Epithelial cell of prostate (primary cell): ENCODE measurements at regions not wholly inside any gene's neighbourhood (a gene's known extent, or its start where the extent isn't known, plus 50 kb on each side); places are given as distances from the start of the nearest gene placed in this dataset.
"Not testable (repeated sequence)": the region's sequence is repeated elsewhere in the genome, so short reads cannot be mapped to it uniquely, and the experiment has no call there.

Experiments used
- DNase-seq: peaks from one replicate; pipeline ENCODE4 v3.0.0-alpha.2; 2011; ENCODE audit warnings: low read depth, low spot score
- H3K27ac ChIP-seq: fragments of 450-650 bp; 2 replicates; pipeline ENCODE4 v1.5.1; 2017; ENCODE audit warnings: mild to moderate bottlenecking

DNA sequence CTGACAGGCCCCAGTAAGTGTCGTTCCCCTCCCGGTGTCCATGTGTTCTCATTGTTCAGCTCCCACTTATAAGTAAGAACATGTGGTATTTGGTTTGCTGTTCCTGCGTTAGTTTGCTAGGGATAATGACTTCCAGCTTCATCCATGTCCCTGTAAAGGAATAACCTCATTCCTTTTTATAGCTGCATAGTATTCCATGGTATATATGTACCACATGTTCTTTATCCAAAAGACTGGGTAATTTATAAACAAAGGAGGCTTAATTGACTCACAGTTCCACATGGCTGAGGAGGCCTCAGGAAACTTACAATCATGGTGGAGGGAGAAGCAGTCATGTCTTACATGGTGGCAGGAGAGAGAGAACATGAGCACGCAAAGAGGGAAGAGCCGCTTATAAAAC, 79.6 kb upstream of the CACUL1 start:
- H3K27ac ChIP-seq: not testable (repeated sequence)

DNA sequence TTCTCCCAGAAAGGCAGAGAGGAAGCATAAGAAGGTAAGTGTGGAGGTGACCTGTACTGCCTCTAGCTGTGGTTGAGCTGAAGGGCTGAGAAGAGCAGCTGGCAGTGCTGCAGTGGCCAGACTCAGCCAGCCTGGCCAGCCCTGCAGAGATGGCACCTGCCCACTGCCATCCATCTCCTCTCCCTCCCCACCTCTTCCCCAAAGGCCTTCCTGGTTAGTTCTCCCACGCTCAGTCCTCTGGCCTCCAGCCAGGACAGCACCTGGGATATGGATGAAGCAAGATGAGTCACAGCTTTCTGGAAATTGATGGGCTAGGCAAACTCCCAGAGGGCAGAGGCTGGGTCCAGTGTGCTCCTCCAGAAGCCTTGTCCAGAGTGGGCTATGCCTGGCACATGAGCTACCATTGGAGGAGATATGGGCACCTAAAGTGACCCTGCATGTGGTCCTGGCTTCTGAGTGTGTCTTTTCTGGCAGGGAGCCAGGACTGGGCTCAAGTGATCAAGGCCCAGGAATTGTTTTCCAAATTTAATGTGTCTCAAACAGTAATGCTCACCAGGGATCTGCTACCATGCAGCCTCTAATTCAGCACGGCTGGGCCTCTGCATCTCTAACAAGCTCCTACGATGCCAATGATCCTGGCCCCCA, 81.0 kb upstream of the CACUL1 start:
- peak; percentile 76 for DNase-seq
- H3K27ac ChIP-seq: no peak overlapping the region

More for the DNA sequence above, 79.6 kb upstream of the CACUL1 start:
- not testable (repeated sequence) for DNase-seq

DNA sequence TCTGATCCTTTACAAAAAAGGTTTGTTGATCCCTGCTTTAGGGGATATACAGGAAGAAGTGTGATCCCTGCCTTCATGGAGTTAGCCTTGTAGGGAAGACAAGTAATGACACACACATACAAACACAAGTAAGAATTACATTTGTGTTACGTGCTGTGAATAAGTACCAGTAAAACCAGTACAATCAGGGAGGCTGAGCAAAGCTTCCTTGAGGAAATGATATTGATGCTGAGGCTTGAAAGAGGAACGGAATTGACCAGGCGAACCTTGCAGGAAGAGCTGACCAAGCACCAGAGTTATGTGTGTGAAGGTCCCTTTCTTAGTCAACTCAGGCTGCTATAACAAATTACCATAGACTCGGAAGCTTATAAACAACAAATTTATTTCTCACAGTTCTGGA, 83.6 kb upstream of the CACUL1 start:
- H3K27ac ChIP-seq: peak overlapping the region; percentile 14

DNA sequence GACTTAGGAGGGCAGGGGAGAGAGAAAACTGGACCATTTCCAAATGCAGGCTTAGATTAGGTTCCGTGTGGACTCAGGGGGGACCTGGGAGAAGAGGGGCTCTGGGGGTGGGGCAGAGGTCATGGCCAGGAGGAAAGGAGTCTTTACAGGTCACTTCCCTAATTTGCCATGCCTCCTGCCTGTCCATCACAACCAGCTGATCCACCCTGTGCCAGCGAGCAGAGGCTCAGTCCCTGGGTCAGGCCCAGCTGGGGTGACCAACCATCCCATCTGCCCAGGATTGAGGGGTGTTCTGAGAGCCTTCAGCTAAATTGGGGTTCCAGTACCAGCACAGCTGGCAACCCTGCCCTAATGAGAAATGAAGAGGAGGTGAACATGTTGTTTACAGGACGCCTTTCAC, 84.6 kb upstream of the CACUL1 start:
- H3K27ac ChIP-seq: peak overlapping the region; percentile 76
- DNase-seq: no peak

More for the DNA sequence above, 83.6 kb upstream of the CACUL1 start:
- DNase-seq: no peak

DNA sequence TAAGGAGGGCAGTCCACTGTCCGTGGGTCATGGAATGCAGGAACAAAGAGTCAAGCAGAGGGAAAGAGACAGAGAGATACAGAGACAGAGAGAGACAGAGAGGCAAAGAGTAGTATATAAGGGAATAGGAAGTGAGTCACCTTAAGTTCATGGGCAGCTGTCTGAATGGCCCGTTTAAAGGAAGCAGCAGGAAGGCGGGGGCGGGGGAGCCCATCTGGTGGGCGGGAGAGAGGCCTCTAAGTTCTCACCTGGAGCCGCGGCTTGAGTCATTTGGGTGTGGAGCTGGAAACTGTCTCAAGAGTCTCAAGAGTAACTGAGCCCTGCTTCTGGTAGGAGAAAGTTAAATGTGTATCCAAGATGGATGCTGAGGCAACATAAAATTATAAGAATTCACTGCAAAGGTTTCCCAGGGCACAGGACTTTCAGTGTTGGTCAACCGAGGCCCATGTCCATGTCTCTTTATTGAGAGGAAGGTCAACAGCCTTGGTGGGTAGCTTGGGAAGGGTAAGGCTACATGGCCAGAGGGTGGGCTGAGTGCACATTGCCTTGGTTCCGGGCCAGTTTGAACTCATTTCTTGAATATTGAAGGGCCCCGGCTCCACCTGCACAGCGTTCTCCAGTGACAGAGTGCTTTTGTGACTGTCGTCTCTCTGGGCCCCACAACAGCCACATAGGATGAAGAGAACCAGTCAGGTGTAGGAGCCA, 85.5 kb upstream of the CACUL1 start:
- peak; percentile 88 for DNase-seq

DNA sequence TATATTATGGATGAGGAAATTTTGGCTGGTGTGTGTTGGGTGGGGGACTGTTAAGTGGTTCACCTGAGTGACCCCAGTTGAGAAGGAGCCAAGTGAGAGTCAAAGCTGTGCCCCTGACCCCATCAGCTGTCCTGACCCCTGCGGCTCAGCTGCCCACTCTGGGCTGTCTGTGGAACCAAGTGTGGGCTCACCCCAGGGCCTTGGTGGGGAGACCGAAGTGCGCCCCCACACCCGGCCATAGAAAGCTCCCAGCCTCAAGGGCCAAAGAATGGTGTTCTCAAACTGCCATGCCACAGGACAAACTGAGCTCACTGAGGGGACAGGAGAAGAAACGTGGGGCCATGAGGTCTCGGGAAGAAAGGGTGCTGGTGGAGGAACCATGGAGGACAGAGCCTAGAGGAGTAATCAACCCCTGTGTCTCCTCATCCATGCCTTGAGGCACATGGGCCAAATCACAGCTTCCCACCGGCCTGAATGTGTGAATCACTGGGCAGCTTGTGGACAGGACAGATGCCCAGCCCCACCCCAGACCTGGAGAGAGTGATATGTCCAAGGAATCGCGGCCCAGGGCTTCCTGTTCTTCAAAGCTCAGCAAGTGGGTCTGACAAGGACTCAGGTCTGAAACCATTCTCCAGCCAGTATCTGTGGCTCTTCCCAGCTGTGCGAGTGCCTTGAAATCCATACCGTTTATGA, 86.2 kb upstream of the CACUL1 start:
- no peak for DNase-seq
- peak overlapping the region; percentile 76 for H3K27ac ChIP-seq

More for the DNA sequence above, 85.5 kb upstream of the CACUL1 start:
- H3K27ac ChIP-seq: peak overlapping the region; percentile 76

DNA sequence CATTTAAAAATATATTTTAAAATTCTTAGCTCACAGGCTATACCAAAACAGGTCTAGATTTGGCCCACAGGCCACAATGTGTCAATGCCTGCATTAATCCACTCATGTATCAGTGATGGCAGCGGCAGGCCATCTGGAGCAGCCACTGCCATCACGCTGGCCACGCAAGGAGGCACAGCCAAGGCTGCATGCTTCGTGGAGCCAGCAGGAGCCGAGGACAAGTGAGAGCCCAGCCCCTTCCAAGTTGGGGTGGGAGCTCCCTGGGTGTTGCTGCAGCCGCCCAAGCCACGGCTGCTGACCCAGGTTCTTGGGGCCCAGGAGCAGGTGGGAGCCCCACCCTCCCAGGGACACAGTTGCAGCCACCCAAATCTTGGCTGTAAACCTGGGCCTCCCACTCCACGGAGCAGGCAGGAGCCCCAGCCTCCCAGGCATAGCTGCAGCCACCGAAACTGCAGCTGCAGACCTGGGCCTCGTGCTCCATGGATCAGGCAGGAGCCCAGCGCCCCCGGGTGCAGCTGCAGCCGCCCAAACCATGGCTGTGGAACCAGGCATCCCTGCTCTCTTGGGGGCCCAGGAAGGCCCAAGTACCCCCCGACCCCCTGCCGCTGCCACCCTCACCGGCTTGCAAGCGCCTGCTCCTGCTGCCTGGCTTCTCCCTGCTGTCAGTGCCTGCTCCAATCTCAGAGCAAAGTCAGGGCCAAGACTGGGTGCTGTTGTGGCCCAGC, 87.3 kb upstream of the CACUL1 start:
- DNase-seq: no peak

DNA sequence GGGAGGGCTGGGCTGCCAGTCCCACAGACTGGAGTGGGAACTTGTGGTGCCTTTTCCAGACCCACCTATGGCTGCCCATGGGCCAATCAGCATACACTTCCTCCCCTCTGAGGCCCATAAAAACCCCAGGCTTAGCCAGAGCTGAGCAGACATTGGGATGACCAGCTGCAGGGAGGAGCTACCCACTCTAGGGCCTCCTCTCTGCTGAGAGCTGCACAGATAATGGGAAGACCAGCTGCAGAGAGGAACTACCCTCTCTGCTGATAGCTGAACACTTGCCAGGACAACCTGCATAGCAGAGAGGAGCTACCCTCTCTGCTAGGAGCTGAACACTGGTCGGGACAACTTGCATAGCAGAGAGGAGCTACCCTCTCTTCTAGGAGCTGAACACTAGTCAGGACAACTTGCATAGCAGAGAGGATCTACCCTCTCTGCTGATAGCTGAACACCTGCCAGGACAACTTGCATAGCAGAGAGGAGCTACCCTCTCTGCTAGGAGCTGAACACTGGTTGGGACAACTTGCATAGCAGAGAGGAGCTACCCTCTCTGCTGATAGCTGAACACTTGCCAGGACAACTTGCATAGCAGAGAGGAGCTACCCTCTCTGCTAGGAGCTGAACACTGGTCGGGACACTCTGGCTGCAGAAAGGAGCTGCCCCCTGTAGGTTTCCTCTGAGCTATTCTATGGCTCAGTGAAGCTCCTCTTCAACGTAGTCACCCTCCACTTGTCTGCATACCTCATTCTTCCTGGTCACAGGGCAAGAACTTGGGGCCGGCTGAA, 88.3 kb upstream of the CACUL1 start:
- no peak for DNase-seq
- no peak overlapping the region for H3K27ac ChIP-seq

More for the DNA sequence above, 87.3 kb upstream of the CACUL1 start:
- H3K27ac ChIP-seq: no peak overlapping the region

DNA sequence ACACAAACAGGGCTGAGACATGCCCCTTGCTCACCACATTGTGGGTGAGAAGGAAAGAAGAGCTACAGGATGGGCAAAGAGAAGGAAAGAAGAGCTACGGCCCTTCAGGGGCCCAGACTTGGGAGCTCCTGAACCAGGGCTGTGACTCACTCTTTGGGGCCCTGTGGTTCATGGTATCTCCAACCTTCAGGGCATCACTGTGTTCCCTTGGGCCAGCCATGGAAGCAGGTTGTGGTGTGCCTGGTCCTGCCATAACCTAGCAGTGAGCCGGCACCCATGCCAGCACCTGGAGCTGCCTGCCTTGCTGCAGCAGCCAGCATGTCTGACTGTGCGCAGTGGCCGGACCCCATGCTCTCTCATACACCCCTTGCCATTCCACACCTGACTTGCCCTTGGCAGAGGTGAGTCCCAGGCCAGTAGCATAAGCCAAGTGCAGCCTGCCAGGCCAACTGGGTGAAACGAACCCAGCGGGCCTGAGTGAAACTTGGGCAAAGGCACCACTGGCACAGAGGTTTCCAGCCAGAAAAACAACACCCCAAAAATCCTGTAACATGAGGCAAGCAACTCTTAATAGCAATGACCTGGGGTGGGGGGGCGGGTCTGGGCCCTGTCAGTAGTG, 89.0 kb upstream of the CACUL1 start:
- no peak overlapping the region for H3K27ac ChIP-seq
- DNase-seq: no peak

DNA sequence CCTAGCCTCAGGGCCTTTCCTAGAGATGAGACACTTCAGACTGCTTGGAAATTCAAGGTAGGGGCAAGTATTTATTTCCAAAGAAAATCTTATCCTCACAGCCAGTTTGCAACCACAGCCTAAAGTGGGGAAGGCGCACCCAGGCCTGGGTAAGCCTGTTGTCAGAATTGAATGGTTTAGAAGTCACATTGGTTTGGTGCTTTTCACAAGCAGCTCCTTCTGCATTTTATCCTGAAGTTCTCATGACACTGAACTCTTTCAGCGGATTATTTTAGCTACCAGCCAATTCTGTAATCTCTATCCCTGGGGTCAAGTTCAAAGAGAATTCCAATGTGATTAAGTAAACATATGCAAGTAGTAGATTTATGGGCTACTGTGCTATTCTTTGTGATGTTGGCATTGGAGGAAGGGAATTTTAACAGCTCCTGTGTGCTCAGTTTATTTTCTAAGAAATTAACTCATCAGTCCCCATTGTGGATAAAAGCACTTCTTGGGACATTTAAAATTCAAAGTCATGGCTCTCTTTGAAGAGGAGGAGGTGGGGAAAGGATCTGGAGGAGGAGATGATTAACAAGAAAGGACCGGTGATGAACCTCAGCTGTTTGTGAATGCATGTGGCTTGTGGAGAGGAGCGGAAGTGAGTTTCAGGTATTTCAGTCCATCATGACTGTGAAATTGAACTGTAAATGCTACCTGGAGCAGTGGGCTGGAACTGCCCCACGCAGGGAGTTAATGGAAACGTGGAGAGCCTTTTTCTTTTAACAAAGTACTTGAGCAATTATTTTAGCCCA, 90.2 kb upstream of the CACUL1 start:
- peak overlapping the region; percentile 79 for H3K27ac ChIP-seq
- DNase-seq: no peak

DNA sequence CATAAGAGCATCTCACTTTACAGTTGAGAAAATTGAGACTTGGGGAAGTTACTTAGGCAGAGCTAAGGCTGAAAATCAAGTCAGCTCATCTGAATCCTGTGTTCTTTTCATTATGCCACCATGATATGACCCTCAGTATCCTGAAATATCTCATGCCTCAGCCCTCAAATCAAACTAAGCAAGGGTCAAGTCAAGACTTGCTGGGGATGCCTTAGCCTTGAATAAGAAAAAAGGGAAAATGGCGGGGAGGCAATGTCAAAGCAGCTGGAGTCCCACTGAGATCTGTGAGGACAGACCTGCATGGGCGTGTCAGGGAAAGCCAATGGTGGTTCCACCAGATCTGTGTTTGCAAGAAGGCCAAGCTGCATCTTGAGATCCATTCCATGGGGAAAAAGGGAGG, 91.0 kb upstream of the CACUL1 start:
- H3K27ac ChIP-seq: peak overlapping the region; percentile 79
- no peak for DNase-seq

DNA sequence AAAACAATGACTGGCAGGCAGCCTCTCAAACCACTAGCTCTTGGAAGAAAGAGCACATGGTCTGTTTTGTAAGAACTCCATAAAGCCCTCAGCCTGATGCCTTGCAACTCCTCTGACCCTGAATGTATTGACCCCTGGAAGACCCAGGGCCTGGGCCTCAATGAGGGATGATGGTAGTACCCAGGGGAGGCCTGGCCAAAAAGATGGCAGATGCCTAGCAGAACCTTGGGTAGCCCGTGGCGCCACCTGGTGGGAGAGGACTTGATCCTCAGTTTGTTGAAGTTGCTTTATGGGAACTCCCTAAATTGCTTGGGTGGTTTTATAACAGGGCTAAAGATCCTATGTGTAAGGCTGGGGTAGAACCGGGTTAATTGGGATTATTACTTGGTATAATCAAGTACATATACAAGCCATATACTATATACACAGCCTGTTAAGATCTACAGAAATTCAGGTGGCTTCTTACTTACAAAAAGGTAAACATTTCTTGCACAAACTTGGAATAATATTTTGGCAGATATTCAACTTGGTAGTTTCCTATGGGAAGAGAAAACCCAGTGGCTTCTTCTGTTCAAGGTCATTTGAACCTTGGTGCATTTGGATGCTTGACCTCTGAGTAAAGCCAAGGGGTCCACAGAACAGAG, 95.8 kb upstream of the CACUL1 start:
- no peak for DNase-seq
- no peak overlapping the region for H3K27ac ChIP-seq

DNA sequence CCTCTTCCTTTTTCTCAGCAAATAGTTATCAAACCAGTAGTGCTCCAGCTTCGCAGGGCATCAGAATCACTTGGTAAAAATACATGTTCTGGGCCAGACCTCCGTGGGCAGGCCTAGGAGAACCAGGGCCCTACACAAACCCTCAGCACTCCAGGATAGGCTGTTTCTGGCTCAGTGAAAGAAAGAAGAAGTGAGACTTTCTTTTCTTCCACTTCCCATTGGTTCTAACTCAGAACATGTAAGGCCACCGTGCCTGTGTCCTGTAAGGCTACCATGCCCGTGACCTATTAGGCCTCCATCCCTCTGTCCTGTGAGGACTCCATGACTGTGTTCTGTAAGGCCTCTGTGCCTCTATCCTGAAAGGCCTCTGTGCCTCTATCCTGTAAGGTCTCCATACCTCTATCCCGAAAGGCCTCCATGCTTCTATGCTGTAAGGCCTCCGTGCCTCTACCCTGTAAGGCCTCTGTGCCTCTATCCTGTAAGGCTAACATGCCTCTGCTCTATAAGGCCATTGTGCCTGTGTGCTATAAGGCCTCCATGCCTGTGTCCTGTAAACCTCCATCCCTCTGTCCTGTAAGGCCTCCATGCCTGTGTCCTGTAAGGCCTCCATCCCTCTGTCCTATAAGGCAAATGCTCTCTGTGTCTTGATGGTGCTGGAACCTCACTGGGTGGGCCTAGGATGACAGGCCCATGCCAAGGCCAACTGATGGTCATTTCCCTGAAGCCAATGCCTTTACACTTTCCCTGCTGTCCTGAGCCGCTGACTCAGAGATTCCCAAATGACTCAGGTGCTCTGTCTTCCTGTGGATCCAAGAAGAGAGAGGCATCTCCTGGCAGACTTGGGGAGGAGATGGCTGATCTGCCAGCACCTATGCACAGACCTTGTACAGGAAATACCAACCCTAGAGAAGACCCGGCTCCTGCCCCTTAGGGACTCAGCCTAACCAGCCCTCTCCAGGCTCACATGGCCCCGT, 96.6 kb upstream of the CACUL1 start:
- DNase-seq: no peak

DNA sequence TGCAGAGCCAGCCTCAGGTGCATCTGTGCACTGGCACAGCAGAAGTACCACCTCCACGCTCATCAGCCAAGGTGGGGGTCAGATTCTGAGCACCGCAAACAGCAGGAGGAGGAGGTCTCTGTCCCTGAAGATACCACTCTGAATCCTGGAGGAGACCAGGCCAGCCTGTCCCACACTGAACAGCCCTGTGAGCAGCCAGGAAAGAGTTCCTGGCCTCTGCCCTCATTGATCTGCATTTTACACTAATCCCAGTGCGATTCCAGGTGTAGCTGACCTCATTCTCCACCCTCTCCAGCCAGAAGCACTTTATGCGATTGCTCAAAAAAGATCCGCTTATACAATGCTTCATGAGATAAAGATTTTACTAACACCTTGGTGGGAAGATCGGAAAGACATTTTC, 99.1 kb upstream of the CACUL1 start:
- no peak overlapping the region for H3K27ac ChIP-seq
- DNase-seq: no peak

More for the DNA sequence above, 96.6 kb upstream of the CACUL1 start:
- H3K27ac ChIP-seq: no peak overlapping the region

DNA sequence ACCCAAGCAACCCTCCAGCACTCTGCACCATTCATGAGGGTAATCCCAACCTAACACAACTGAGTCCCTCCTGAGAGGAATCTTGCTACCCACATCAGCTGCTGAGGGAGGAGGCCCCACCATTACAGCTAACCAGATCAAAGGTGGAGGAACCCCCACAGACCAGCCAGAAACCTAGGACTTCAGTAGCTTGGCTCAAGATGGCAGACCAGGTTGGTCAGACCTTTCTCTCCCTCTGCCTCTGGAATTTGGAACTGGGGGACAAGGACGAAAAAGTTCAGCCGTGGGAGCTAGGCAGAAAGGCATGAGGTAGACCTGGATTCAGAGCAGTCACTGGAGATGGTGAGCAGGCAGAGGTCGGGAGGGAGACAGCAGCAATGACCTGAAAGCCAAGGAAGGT, 101.3 kb upstream of the CACUL1 start:
- H3K27ac ChIP-seq: no peak overlapping the region
- DNase-seq: no peak

DNA sequence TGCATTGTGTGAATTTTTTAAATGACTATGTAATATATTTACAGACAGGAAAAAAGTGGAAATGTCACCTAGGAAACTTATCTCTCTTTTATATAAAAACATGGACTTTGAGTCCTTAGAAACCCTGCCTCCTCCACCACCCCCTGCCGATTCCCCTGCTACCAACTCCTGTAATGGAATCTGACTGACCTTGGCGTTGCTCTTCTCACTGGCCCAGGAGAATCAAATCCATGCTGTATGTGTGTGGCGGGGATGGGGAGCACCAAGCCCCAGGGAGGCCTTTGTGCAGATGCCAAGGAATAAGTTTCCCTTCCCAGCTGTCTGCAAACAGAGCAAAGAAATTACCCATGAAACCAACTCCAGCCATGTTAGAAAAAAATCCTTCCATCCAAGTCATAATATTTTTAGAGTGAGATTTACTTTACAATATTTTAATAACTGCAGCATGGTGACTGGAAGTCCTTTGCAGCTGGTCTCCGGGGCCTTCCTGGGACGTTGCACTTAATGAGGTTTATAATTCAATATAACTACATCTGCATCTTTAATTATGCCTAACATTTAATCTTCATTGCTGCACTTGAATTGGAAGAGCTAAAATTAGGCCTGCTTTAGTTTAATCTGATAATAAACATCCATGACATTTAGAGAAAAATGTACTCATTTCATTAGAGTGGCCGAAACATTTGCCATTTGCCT, 111.4 kb upstream of the CACUL1 start:
- H3K27ac ChIP-seq: no peak overlapping the region
- DNase-seq: no peak

DNA sequence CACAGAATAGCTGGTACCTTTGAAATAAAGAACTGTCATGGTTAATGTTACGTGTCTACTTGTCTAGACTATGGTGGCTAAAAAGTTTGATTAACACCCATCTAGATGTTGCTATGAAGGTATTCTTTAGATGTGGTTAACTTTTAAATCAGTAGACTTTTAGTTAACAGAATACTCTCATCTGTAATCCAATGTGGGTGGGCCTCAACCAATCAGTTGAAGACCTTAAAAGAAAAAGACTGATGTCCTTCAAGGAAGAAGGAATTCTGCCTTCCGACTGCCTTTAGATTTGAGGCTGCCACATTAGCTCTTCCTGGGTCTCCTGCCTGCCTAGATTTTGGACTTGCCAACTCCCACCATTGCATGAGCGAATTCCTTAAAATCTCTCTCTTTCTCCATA, 113.0 kb upstream of the CACUL1 start:
- no peak for DNase-seq
- no peak overlapping the region for H3K27ac ChIP-seq
